GM03348 (cell line): ENCODE measurements at regions not wholly inside any gene's neighbourhood (a gene's known extent, or its start where the extent isn't known, plus 50 kb on each side); places are given as distances from the start of the nearest gene placed in this dataset.
A peak's percentile ranks its signal among the peaks of the same experiment; 100 is the strongest.
"Not testable (repeated sequence)": the region's sequence is repeated elsewhere in the genome, so short reads cannot be mapped to it uniquely, and the experiment has no call there.

Experiments
- DNase-seq: peaks from one replicate; pipeline ENCODE4 v3.0.0; 2012; ENCODE audit warnings: low spot score

DNA sequence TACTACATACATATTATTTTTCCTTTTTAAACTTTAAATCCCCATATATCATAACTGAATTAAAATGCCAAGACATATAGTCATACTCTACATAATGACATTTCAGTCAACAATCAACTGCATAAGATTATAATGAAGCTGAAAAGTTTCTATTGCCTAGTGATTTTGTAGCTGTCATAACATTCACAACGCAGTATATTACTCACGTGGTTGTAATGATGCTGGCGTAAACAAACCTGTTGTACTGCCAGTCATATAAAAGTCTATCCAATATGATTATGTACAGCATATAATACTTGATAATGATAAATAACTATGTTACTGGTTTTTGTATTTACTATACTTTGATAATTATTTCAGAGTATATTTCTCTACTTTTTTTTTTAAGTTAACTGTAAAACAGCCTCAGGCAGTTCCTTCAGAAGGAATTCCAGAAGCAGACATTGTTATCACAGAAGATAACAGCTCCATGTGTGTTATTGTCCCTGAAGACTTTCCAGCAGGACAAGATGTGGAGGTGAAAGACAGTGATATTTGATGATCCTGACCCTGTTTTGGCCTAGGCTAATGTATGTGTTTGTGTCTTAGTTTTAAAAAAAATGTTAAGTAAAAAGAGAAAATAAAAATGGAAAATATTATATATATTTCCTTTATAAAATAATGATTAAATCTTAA lies 443.4 kb upstream of the UBE2E2 start:
- DNase-seq = no peak

DNA sequence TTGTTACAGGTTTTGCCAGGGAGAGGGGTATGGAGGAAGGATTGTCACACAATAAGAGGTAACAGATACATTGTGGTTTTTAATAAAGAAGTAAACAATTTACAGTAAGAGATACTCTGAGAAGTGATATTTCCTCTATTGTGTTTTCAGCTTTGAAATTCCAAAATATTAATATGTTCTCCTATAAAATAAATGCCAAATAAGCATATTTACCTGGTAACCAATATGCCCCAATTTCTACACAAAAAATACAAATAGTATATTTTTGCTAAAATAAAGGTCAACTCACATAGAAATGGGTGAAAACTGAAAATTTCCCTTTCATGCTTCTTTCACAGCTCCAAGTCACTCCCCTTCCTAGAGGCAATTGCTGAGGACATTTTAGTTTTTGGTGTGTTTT lies 437.4 kb upstream of the UBE2E2 start:
- no peak for DNase-seq

DNA sequence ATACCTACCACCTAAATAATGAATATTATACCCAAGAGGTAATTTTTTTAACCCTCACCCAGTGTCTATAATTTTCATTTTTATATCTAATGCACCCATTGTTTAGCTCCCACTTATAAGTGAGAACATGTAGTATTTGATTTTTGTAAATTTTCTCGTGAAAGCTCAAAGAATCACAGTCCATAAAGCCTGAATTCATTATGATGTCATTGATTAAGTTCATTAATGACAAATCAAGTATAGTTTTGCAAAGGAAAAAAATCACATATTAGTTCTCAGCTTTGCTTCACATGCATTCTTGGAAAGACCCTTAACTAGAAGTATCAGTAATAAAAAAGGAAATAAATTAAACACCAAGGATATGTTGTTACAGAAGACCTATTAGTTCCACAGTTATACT lies 425.3 kb upstream of the UBE2E2 start:
- DNase-seq = no peak

DNA sequence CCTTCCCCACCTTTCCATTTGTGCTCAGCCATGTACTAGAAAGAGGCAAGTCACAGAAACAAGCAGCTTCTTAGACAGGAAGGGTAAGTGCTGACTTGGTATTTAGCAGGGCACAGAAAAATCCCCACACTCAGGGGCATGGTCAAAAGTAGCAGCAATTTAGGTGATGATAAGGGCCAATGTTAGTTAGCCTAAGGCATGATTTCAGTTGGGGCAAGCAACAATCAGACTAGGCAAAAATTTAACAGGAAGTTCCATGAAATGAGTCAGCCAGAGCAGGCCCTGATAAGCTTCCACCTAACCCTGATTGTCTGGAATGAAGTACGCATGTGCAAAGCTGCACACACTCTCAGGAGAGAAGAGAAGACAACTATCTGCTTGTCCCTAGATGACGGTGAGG lies 423.4 kb upstream of the UBE2E2 start:
- DNase-seq = no peak

DNA sequence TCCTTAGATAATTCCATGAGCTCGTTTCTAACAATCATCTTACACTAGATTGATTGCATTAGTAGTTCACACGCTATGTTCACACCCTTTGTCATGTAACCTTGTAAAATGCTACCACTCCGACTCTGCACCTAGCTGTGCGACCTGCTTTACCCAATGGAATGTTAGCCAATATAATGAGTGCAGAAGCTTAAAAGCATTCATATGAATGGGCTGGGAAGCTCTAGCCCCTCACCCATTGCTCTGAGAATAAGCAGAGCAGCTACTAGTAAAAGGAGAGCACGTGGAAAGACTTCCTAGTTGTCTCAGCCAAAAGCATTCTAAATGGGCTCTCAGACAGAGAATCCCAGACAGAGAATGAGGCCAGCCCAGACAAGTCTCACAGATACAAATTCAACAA lies 410.6 kb upstream of the UBE2E2 start:
- no peak for DNase-seq

DNA sequence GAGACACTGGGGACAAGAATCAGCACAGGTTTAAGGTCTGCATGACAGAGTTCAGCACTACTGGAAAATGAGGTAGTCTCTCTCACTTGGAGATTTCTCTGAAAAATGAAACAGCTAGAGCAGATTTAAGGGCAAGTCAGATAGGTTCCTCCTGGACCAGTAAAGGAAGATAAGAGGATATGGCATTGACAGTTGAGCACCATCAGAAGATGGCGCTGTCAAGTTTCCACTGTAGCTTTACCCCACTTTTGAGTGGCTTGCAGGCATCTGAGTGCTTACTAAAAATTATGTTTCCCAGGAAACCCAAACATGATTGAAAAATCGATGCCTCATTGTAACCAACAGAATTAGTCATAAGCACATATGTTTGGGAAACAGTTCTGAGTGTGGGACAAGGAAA lies 407.2 kb upstream of the UBE2E2 start:
- DNase-seq = no peak

DNA sequence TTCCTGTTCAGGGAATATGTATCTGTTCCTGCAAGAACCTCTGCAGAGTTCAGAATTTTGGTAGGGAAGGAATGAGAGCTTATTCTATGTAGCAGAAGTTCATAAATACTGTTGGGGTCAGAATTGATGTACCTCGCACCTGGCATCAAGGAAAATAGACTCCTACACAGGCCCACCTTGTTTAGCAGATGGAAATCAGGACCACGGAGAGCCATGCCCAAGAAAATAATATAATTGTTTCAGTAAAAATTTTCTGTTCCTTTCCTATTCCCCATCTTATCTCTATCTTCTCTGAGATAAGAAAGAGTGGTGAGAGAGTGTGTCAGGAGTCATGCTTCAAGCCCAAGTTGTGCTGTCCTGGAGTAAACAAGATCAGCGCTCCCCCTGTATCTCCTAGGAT lies 404.7 kb upstream of the UBE2E2 start:
- no peak for DNase-seq

DNA sequence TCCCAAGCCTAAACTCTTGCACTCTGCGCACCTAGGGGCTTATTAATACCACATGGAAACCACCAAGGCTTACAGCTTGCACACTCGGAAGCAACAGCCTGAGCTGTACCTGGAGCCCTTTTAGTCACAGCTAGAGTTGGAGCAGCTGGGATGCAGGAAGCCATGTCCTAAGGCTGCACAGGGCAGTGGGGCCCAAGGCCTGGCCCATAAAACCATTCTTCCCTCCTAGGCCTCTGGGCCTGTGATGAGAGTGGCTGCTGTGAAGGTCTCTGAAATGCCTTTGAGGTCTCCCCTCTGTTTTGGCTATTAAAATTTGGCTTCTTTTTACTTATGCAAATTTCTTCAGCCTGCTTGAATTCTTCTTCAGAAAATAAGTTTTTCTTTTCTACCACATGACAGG lies 383.9 kb upstream of the UBE2E2 start:
- no peak for DNase-seq

DNA sequence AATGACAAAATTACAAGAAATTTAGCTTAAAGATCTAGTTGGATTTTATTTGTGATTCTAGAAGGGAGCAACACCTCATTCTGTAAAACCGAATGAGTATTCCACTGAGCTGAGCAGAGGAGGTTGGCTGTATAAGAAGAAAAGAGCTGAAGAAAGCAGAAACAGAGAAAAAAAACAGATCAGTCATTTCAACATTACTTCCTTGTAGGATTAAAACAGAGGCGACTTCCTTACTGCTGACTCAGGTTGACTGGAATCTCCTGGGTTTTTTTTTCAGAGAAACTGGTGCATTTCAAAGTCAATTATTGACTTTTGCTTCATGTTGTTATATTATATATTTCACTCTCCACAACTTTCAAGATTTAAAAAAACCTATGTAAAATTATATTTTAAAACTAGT lies 368.1 kb upstream of the UBE2E2 start:
- no peak for DNase-seq

DNA sequence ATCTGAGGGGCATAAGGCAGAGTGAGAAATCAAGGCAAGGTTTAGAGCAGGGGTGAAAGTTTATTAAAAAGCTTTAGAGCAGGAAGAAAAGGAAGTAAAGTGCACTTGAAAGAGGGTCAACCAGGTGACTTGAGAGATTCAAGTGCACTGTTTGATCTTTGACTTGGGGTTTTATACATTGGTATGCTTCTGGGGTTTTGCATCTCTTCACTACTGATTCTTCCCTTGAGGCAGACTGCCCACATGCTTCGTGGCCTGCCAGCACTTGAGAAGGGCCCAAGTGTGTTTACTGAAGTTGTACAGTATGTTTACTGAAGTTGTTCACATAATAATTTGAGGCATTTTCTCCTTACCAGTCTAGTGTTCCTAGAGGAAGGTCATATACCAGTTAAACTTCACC lies 367.0 kb upstream of the UBE2E2 start:
- DNase-seq = no peak

DNA sequence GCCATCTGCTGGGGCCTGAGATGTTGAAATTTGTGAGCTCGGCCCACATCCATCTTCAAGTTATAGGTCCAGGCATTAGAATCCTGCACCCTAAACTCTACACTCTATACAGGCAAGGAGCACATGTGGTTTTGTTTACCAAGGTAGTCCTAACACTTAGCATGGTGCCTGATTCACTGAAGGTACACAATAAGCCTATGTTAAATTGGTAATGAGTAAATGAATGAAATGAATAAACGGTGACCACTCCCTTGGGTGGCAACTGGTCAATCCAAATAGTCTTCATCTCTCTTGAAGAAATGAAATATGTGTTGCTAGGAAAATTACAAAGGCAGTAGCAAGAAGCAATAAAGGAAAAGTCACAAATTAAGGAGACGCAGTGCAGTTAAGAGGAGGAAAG lies 359.3 kb upstream of the UBE2E2 start:
- DNase-seq = no peak

DNA sequence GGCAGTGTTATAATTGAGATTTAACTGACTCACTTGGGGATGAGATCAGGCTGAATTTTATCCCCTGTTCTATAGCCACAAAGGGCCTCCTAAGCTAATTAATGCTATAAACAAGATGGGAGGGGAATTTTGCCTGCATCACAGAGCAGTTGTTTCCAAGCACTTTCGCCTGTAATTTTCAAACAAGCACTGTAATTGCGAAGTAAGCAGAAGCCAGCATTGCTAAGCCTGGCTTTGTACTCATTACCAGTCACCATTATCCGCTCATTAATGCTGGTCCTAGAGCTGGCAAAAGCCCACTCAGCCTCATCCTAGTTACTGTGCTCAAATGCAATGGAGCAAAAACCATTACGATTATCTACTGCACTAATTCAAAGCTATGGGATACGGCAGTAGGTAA lies 356.6 kb upstream of the UBE2E2 start:
- DNase-seq = no peak

DNA sequence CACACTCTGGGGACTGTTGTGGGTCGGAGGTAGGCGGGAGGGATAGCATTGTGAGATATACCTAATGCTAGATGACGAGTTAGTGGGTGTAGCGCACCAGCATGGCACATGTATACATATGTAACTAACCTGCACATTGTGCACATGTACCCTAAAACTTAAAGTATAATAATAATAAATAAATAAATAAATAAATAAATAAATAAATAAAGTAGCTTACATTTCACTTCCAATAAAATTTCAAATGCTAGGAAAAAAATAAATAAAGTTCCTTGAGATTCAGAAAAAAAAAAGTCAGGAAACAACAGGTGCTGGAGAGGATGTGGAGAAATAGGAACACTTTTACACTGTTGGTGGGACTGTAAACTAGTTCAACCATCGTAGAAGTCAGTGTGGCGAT lies 353.5 kb upstream of the UBE2E2 start:
- DNase-seq = not testable (repeated sequence)

DNA sequence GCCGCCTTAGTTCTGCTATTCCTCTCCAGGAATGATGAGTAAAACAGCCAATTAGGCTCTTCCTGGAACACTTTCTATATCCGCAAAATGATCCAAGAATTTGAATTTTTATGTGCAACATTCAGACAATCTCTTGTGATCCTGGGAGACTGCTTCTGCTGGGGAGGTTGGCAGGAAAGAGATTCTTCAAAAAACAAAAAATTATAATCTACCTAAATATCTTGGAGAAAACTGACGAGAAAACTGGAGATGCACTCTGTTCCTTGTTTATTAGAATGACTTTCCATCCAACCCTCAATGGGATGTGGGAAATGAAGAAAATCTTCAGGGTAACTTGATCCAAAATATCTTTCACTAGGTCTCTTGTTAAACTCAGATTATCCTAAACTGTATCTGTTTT lies 346.3 kb upstream of the UBE2E2 start:
- DNase-seq = no peak

DNA sequence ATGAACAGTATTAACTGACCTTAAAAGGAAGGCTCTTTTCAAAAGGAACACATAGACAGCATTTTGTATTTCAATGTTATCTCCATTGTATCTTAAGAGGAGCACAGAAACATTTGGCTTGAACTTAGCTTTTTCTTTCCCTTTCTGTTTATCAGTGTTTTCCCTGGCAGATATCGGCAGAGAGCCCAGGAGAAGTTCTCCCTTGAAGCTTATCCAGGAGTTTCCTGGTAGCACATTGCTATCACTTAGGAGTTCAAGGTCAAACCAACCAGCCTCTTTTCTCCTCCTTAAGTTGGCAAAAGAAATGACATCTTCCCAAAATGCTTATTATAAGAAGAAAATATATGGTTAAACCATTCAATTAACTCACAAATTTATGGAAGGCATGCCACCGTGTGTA lies 344.6 kb upstream of the UBE2E2 start:
- no peak for DNase-seq

DNA sequence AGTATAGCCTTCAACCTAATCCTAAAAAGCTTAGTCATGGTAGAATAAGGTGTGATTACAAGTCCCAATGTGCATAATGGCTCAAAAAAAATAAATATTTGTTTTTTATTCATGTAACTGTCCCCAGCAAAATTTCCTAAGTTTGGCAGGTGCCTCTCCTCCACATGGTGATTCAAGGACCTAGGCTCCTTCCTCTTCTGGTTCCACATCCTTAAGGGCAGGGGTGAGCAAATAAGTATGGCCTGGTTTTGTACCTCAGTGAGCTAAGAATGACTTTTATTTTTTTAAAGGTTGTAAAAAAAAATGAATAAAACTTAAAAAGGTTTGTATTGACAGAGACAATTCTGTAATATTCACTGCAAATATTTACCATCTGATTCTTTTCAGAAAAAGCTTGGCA lies 343.5 kb upstream of the UBE2E2 start:
- no peak for DNase-seq

DNA sequence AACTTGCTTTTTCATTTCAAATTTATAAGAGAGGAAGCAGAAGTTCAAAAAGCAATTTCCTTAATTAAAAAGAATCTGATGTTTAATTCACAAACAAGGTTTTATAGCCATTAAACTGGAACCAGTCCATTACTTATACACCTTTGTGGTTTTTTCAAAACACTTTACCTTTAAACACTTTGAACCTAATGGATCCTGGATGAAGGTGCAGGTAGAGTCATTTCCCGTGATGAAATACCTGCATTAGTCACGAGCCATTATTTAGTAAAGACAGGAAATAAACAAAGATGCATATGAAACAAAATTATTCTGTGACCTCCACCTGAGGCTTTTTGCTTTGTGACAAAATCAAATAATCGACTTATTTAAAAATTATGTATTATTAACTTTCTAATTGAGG lies 341.7 kb upstream of the UBE2E2 start:
- DNase-seq = no peak

DNA sequence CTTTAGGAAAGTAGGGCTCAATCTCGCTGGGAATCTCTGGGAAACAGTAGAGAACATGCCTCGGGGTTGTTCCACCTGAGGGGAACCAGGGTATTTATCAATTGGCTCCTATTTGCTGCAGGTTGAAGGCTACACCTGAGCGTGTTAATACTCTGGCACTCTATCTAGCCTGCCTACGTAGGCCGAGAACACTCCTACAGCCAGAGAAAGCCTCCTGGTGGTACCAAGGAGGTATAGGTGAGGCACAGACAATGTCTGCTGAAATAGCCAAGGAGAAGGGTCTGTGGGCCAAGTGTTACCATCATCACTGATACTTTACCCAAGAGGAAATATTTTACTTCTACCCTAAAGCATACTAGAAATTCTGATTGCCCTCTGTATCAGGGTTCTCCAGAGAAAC lies 341.0 kb upstream of the UBE2E2 start:
- no peak for DNase-seq

DNA sequence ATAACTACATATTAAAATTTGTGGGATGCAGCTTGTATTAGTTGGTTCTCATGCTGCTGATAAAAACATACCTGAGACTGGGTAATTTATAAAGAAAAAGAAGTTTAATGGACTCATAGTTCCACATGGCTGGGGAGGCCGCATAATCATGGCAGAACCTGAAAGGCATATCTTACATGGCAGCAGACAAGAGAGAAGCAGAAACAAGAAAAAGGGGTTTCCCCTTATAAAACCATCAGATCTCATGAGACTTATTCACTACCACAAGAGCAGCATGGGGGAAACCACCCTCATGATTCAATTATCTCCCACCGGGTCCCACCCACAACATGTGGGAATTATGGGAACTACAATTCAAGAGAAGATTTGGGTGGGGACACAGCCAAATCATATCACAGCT lies 320.3 kb upstream of the UBE2E2 start:
- DNase-seq = not testable (repeated sequence)

DNA sequence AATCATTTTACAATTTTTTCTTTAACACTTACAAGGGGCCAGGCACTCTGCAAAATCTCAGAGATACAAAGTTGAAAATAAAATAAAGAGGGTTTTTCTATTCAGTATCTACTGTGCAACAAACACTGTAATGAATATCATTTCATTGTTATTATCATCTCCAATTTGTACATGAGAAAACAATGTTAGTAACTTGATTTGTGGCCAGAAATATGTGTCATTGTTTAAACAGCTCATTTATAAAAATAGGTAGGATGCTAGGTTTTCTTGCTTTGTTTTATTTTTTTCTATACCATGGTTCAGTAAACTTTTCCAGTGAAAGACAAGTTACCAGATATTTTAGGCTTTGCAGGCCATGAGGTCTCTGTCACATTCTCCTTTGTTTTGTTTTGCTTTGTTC lies 318.1 kb upstream of the UBE2E2 start:
- DNase-seq = no peak

DNA sequence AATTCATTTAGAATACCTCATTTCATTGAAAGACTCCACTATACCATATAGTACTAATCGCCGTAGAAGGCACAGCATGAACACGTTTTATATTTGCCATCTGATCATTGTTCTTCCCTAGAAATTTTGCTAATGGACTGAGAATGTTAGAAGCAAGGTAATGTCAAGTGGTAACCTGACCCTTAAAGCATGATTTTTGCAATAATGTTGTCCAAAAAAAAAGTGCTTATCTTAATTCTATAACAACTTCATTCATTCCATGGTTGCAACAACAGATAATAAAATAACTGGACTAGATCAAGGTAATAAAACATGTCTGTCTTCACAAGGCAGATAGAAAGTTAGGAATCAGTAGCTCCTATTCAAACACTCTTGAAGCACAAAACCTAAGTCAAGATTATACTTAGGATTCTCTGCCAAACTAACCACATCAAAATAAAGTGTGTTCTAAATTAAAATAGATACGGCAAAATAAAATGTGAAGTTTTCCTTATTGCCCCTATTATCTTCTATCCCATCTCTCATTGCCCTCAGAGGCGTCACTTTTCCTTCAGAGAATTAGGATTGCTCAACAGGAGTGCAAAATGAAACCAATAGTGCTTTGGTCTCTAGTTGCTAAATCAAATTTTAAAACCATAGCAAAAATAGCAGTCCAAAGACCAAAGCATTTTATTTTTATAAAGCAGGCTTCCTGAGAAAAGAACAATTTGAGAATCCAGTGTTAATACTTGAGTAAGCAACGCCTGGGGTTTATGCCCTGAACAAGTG lies 317.4 kb upstream of the UBE2E2 start:
- DNase-seq = no peak

DNA sequence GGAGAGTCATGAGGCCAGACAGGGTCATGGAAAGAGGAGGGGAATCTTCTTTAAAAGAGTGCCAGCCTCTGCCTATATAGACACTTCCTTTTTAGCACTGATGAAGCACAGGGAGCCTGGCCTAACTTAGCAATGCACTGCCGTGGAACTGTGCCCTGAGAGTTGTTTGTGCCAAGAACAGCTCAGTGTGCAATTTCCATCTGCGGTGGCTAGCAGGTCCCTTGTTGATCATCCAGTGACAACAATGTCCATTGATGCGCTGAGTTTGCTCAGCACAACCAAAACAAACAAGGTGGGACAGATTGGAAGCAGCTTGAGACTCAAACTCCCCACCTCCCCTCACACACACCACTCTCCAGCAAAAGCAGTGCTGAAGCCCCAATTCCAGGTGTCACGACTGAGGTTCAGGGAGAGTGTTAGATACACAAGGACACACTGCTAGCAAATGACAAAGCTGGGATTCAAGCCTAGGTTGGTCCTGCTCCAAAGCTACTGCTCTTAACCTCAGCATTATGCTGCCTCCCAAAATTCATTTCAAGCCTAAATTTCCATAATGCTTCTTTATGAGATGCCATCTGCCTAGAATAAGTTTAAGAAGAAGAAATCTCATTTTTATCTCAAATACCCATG lies 316.6 kb upstream of the UBE2E2 start:
- DNase-seq = no peak

DNA sequence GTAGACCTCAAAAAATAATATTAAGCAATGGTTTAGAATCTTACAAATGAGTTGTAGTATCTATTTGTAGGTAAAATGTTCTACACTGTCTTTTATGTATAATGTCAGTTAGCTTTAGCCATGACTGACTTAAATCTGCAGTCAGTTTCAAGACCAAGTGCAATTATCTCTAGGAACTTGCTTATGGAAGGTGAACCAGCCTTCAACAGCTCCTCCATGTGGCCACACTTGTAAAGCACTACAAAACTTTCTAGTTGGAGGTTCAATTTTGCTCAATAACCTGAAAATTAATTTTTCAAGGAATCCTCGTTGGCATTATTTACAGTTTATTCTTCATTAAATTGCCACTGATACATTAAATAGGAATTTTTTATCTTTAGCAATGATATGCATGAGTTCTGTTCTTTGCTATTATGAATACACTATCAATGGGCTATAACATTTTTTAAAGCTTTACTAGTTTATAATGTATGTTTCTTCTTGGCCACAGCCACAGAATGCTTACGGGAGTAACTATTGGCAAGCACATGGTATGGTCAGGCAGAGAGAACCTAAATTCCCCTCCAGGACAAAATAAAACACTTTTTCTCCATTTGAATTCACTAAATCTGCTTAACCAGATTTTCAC lies 315.3 kb upstream of the UBE2E2 start:
- peak; percentile 17 for DNase-seq
